ENCODE measurements at regions not wholly inside any gene's neighbourhood (a gene's known extent, or its start where the extent isn't known, plus 50 kb on each side); places are given as distances from the start of the nearest gene placed in this dataset.
"Not testable (repeated sequence)": the region's sequence is repeated elsewhere in the genome, so short reads cannot be mapped to it uniquely, and the experiment has no call there.

DNA sequence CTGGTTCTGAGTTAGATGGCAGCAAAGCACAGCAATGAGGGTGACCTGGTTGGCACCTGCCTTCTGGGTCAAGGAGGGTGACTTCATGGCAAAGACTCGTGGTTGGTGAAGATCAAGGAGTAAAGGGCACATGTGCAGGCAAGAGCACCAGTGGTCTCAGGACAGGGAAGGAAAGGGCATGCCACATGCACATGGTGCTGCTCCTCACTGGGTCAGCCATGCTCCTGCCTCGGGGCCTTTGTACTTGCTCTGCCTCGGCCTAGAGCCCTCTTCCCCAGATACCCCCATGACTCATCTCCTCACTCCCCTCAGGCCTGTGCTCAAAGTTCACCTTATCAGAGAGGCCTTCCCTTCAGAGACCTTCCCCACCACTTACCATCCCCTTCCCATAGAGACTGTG is 106.7 kb upstream of the KDM7A start:
- no peak for DNase-seq (ENCODE audit: low spot score)
- intact Hi-C loops (cut with DNase I), result no loop called here

DNA sequence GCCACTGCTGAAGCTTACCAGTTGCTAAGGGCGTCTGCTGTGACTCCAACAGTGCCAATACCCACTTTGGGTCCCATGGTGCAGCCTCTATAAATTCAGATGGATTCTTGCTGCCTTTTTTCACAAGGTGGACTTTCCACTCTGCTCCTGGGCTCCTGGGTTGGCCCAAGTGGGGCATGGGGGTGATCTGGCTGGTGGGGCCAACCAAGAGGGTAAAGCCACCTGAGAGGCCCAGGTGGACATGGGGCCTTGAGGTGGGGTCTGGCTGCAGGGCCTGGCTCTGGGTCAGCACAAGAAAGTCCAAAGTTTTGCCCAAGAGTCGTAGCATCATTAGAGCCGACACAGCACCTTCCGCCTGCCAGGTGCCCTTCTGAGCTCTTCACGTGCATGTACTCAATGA is 105.2 kb upstream of the KDM7A start:
- DNase-seq (ENCODE audit: low spot score), result no peak
- intact Hi-C loops (cut with DNase I), result no loop called here

GRCh38 chr7:140281255-140281654 is 104.5 kb upstream of the KDM7A start:
- no peak for DNase-seq (ENCODE audit: low spot score)
- intact Hi-C loops (cut with DNase I), result no loop called here

DNA sequence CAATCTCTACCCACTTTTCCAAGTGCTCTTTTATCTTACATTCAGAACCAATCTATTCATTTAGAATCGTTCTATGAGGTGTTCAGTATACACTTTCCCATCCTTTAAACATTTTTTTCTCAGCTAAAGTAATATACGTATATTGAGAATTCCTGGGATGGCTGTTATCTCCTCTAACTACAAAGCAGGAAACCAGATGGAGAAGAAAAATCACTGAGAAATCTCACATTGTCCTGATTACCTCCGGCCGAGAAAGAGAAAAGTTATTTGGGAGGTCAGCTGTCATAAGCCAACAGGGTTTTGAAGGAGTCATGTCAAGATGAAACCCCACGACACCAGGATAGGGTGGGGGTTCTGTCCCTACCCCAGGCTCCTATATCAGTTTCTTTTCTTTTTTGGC is 99.2 kb upstream of the KDM7A start:
- no peak for DNase-seq (ENCODE audit: low spot score)
- intact Hi-C loops (cut with DNase I), result no loop called here

- intact Hi-C loops (cut with DNase I), result no loop called here
- DNase-seq (ENCODE audit: low spot score), result no peak
These were observed 98.5 kb upstream of the KDM7A start for GRCh38 chr7:140275069-140275965.

DNA sequence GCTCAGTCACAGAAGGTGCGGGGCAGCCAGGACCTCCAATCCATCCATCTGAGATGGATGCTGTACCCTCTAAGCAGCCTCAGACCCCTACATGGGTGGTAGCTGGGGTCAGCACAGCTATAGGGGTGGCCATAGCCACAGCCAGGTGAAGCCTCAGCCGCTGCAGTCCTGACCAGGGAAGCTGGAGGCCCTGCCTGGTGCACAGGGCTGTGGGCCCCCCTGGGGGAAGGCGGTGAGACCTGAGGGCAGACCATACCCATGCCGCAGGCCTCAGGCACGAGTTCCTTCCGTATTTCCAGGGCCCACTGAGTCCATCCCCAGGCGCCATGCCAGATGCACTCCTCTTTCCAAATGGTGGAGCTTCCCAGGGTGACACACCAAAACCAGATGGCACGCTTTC is 96.6 kb upstream of the KDM7A start:
- intact Hi-C loops (cut with DNase I), result no loop called here

DNA sequence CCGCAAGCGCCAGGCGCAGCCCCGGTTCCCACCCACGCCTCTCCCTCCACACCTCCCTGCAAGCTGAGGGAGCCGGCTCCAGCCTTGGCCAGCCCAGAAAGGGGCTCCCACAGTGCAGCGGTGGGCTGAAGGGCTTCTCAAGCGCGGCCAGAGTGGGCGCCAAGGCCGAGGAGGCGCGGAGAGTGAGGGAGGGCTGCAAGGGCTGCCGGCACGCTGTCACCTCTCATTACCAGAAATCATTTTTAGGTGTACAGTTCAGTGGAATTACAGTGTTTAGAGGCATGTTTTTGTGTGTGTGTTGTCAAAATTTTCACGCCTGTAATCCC is 94.8 kb upstream of the KDM7A start:
- DNase-seq (ENCODE audit: low spot score); intact Hi-C loops (cut with DNase I): not testable (repeated sequence)

More for the DNA sequence above, 96.6 kb upstream of the KDM7A start:
- no peak for DNase-seq (ENCODE audit: low spot score)

DNA sequence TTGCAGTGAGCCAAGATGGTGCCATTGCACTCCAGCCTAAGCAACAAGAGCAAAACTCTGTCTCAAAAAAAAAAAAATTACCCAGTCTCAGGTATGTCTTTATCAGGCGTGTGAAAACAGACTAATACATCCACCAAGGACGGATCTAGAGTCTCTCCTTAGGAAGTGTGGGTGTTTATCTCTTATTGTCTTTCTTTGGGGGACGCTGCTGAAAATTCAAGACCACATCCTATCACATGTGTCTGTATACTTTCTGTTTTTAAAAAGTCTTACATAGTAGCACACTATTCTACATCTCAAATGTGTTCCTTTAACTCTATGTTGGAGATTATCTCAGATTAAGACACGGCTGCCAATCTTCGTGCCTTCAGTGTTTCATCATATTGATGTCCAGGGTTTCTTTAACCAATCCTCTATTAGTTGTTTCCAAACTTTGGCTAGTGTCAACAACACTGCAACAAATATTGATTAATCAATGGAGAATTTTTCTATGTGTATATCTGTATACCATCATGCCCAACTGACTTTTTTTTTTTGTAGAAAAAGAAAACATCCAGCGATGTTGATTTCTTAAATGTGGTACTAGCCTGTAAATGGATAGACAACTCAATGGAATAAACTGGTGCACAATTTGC is 92.3 kb upstream of the KDM7A start:
- no peak for DNase-seq (ENCODE audit: low spot score)
- intact Hi-C loops (cut with DNase I), result no loop called here

DNA sequence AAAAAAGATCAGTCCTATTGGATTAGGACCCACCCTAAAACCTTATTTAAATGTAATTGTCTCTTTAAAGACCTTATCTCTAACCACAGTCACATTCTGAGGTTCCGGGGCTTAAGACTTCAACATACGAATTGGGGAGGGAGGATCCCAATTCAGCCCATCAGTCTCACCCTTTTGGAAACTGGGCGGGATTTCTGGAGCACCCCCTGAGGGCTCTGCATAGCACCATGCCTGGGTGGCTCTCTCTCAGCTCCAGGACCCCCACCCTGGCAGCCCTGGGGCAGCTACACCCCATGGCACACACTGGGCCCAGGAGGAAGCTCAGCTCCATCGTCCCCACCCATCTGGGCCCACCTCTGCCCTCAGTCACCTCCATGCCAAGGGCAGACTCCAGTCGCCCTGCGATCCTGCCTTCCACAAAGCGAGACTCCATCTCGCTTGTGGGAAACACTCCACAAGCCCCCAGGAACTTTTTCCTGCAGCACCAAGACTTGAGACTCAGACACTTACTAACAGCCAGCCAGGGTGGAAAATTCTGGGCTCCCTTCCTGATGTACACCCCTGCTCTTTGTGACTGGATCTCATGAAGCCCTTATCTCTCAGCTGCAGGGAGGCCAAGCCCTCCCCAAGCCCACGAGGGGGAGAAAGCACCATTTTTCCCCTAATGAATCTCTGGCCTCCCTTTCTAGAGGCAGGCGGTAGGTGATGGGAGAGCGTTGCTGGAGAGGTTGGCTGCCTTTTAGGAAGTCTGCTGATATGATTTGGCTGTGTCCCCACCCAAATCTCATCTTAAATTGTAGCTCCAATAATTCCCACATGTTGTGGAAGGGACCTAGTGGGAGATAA is 90.8 kb upstream of the KDM7A start:
- intact Hi-C loops (cut with DNase I), result no loop called here
- peak; percentile 46 for DNase-seq (ENCODE audit: low spot score)

- DNase-seq (ENCODE audit: low spot score), result peak; percentile 7
- intact Hi-C loops (cut with DNase I), result no loop called here
These were observed 86.5 kb upstream of the KDM7A start for GRCh38 chr7:140263277-140263676.

DNA sequence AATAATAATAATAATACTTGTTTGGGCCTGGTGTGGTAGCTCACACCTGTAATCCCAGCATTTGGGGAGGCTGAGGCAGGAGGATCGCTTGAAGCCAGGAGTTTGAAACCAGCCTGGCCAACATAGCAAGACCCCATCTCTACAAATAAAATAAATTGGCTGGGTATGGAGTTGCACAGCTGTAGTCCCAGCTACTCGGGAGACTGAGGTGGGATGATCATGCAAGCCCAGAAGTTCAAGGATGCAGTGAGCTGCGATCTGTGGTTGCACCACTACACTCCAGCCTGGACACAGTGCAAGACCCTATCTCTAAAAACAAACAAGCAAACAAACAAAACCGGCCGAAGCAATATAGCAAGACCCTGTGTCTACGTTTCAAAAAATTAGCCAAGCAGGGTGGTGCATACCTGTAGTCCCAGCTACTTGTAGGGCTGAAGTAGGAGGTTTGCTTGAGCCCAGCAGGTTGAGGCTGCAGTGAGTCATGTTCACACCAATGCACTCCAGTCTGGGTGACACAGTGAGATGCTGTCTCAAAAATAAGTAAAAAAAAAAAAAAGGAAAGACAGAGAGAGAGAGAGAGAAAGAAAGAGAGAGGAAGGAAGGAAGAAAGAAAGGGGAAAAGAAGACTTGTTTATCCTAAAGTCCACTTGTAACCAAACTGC is 85.6 kb upstream of the KDM7A start:
- intact Hi-C loops (cut with DNase I), result no loop called here

DNA sequence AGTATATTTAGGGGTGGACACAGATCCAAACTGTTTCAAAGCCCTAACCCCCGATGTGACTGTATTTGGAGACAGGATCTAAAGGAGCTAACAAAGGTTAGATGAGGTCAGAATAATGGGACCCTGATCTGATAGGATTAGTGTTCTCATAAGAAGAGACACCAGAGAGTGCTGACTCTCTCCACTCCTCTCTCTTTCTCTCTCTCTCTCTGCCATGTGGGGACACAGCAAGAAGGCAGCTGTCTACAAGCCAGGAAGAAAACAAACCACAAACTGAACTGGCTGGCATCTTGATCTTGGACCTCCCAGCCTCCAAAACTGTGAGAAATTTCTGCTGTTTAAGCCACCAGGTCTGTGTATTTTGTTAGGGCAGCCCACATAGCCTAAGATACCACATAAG is 84.7 kb upstream of the KDM7A start:
- DNase-seq (ENCODE audit: low spot score), result no peak
- intact Hi-C loops (cut with DNase I), result no loop called here

More for the DNA sequence above, 85.6 kb upstream of the KDM7A start:
- peak; percentile 33 for DNase-seq (ENCODE audit: low spot score)

GRCh38 chr7:140261105-140261486 is 84.3 kb upstream of the KDM7A start:
- no peak for DNase-seq (ENCODE audit: low spot score)
- intact Hi-C loops (cut with DNase I), result no loop called here

DNA sequence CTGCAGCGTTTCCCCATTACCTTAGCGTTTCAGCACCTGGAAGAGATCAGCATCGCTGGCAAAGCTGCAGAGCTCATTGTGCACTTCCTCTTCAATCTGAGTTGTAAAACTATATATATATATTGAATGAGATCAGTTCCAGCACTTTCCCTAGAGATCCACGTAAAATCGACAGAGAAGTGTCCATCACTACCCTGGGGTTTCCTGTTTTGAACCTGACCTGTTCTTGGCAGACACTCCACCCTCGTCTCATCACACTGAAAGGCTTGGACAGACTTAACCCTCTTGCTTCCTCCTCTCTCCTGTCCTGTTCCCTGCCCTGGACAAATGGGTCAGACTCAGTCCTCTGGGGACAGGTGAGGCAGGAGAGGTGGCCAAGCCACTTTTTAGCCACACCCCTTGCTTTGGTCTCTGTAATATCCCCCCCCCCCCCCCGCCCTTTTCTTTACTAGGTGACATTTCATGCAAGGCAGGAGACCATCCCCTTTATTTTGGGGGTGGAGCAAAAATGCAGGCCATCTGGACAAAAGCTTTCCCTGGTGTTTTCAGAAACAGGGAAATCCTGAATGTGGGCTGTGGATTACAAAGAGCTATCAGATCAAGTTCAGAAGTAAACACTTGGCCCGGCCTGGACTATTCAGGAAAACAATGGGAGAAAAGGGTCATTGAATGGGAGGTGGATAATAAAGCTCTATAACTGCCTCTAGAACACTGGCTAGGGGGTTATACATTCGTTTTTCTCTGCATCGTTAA is 83.7 kb upstream of the KDM7A start:
- DNase-seq (ENCODE audit: low spot score), result no peak
- intact Hi-C loops (cut with DNase I), result no loop called here

DNA sequence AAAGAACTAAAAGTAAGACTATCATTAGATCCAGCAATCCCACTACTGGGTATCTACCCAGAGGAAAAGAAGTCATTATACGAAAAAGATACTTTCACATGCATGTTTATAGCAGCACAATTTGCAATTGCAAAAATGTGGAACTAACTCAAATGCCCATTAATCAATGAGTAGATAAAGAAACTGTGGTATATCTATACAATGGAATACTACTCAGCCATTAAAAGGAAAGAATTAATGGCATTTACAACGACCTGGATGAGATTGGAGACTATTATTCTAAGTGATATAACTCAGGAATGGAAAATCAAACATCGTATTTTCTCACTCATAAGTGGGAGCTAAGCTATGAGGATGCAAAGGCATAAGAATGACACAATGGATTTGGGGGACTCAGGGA is 80.5 kb upstream of the KDM7A start:
- intact Hi-C loops (cut with DNase I); DNase-seq (ENCODE audit: low spot score): not testable (repeated sequence)

GRCh38 chr7:140254976-140255375 is 78.2 kb upstream of the KDM7A start:
- DNase-seq (ENCODE audit: low spot score); intact Hi-C loops (cut with DNase I): not testable (repeated sequence)

GRCh38 chr7:140249036-140249806 is 72.4 kb upstream of the KDM7A start:
- intact Hi-C loops (cut with DNase I), result no loop called here
- DNase-seq (ENCODE audit: low spot score), result no peak

DNA sequence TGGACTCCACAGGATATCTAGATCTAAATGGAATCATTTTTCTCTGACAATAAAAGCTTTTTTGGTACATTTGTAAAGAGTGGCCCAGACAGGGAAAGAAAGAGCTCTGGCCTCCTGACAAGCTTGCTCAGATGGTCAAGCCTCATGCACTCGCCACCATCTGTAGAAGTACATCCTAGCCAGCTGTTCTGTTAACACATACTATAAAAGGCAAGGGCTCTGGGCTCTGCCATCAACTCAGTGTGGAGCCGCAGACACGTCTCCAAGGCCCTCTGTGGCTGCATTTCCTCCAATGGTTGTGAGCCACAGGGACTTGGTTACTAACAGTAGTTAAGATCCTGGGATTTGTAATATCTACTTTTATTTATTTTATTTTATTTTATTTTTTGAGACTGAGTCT is 70.8 kb upstream of the KDM7A start:
- intact Hi-C loops (cut with DNase I), result no loop called here
- no peak for DNase-seq (ENCODE audit: low spot score)

All from cardiac septum (tissue), 1 donor.